SU-DHL-6 (cell line): ENCODE measurements at regions not wholly inside any gene's neighbourhood (a gene's known extent, or its start where the extent isn't known, plus 50 kb on each side); places are given as distances from the start of the nearest gene placed in this dataset.

ENCODE experiments used
- H2AFZ ChIP-seq: fragments of 200-600 bp; sonication (generic); 2 replicates; pipeline ENCODE4 v1.6.1; 2014; ENCODE audit warnings: low read depth, mild to moderate bottlenecking, moderate library complexity, mixed read lengths, antibody characterized with exemption, low read length; ENCODE audit not compliant: severe bottlenecking
- H3F3A ChIP-seq: fragments of 200-600 bp; shearing (Covaris generic); 2 replicates; pipeline ENCODE4 v1.6.0; 2016; ENCODE audit warnings: antibody characterized with exemption, mild to moderate bottlenecking; ENCODE audit not compliant: insufficient read depth
- H3K27ac ChIP-seq: fragments of 200-600 bp; sonication (generic); 2 replicates; pipeline ENCODE4 v1.5.1; 2016; ENCODE audit warnings: low read depth, mild to moderate bottlenecking, low read length, moderate library complexity, mixed read lengths
- H3K27me3 ChIP-seq: fragments of 200-600 bp; sonication (generic), shearing (Covaris generic); 2 replicates; pipeline ENCODE4 v1.6.0; 2014; ENCODE audit warnings: mild to moderate bottlenecking, low read length
- H3K36me3 ChIP-seq: fragments of 200-600 bp; sonication (generic); 2 replicates; pipeline ENCODE4 v1.6.1; 2014; ENCODE audit warnings: mild to moderate bottlenecking, low read length, mixed read lengths
- H3K4me2 ChIP-seq: fragments of 300-600, 200-600 bp; shearing (Covaris generic), sonication (generic); 2 replicates; pipeline ENCODE4 v1.6.0; 2014; ENCODE audit warnings: low read length, low read depth, mild to moderate bottlenecking; ENCODE audit not compliant: poor library complexity, severe bottlenecking
- H3K4me3 ChIP-seq: fragments of 200-600 bp; sonication (generic); 2 replicates; pipeline ENCODE4 v1.5.1; 2014; ENCODE audit warnings: antibody characterized with exemption, low read length, mild to moderate bottlenecking, mixed read lengths; ENCODE audit not compliant: insufficient read depth, poor library complexity, severe bottlenecking
- H3K79me2 ChIP-seq: fragments of 200-600 bp; sonication (generic); 2 replicates; pipeline ENCODE4 v1.6.1; 2014; ENCODE audit warnings: mild to moderate bottlenecking, low read length, moderate library complexity; ENCODE audit not compliant: insufficient read depth
- H3K9ac ChIP-seq: fragments of 200-600 bp; sonication (generic); 2 replicates; pipeline ENCODE4 v1.7.0; 2014; ENCODE audit warnings: mild to moderate bottlenecking, low read length
- H3K9me2 ChIP-seq: fragments of 200-600 bp; sonication (generic); replicated peaks from 2 replicates; pipeline ENCODE4 v1.6.1; 2014; ENCODE audit warnings: low read length; ENCODE audit not compliant: insufficient read depth
- H3K9me3 ChIP-seq: fragments of 200-600 bp; sonication (generic); 2 replicates; pipeline ENCODE4 v1.6.1; 2014; ENCODE audit warnings: low read length, mixed read lengths; ENCODE audit not compliant: insufficient read depth
- H4K20me1 ChIP-seq: fragments of 200-600 bp; sonication (generic); 2 replicates; pipeline ENCODE4 v1.6.1; 2014; ENCODE audit warnings: low read depth, mild to moderate bottlenecking, antibody characterized with exemption, low read length, moderate library complexity, mixed read lengths
- EZH2phosphoT487 ChIP-seq: fragments of 200-600 bp; sonication (generic), shearing (Covaris generic); conservative IDR thresholded peaks from 2 replicates; pipeline ENCODE4 v1.6.1; 2018; ENCODE audit warnings: mild to moderate bottlenecking, antibody characterized with exemption, low read length, moderate library complexity, mixed read lengths
- TF ChIP-seq, protein P1 (sequence below): fragments of 200-600 bp; sonication (generic); IDR thresholded peaks from one replicate; pipeline ENCODE4 v1.5.1; 2017; ENCODE audit warnings: antibody characterized with exemption, mild to moderate bottlenecking, low read length, moderate library complexity; ENCODE audit not compliant: insufficient read depth, poor library complexity, severe bottlenecking

DNA sequence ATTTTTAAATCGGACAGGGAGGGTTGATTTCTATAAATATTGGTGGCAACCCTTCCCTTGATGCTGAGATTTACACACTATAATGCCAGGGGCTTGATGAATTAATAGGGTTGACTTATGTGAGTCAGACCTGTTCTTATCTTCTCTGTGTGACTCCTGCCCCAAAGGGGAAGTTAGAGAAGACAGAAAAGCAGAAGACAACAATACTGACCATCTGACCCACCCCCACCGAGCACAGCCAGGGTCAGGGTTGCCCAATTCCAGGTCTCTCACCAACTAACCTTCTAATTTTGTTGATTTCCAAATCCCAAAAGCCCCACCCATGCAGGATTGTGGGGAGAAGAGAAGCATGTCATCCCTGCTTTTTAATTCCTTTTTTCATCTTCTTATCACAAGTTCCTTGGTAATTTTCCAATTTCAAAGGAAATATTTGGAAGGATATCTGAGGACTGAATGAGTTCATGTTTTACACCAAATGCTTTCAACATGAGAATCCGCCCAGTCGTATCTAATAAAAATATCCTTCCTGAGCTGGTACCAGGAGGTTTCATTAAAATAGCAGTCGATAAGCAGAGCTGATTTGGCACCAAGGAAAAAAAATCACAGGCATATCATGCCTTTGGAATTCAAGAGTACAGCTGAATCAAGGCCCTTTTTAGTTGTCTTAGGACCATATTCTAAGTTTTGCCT is 603.4 kb upstream of the CDH11 start:
- Histone ChIP-seq H3K9me3 (no peaks in the 10 kb centered on the region), H3K9ac (no peak overlapping the region), H3K79me2 (no peaks in the 10 kb centered on the region), H3K4me2 (no peak overlapping the region), H3K27me3 (no peaks in the 10 kb centered on the region), H3K27ac (no peak overlapping the region), H3K4me3 (no peak overlapping the region), H2AFZ (no peak overlapping the region), H3K9me2 (no peaks in the 10 kb centered on the region), H3F3A (no peaks in the 10 kb centered on the region), H4K20me1 (no peaks in the 10 kb centered on the region), H3K36me3 (no peaks in the 10 kb centered on the region)
- TF ChIP-seq, protein P1, sequence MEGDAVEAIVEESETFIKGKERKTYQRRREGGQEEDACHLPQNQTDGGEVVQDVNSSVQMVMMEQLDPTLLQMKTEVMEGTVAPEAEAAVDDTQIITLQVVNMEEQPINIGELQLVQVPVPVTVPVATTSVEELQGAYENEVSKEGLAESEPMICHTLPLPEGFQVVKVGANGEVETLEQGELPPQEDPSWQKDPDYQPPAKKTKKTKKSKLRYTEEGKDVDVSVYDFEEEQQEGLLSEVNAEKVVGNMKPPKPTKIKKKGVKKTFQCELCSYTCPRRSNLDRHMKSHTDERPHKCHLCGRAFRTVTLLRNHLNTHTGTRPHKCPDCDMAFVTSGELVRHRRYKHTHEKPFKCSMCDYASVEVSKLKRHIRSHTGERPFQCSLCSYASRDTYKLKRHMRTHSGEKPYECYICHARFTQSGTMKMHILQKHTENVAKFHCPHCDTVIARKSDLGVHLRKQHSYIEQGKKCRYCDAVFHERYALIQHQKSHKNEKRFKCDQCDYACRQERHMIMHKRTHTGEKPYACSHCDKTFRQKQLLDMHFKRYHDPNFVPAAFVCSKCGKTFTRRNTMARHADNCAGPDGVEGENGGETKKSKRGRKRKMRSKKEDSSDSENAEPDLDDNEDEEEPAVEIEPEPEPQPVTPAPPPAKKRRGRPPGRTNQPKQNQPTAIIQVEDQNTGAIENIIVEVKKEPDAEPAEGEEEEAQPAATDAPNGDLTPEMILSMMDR, result no peak
- no peak for TF ChIP-seq EZH2phosphoT487

DNA sequence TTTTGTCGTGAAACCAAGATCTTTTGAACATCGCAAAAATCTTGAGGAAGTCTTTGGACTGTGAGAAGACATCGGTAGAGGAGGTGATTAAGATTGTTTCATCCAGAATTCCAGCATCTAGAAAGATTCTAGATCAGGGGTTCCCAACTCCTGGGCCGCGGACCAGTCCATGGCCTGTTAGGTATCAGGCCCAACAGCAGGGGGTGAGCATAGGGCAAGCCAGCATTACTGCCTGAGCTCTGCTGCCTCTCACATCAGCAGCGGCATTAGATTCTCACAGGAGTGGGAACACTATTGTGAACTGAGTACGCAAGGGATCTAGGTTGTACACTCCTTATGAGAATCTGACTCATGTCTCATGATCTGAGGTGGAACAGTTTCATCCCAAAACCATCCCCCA is 600.6 kb upstream of the CDH11 start:
- H3K36me3 ChIP-seq, result no peaks in the 10 kb centered on the region
- no peaks in the 10 kb centered on the region for H3K9me2 ChIP-seq
- H2AFZ ChIP-seq, result no peak overlapping the region
- no peaks in the 10 kb centered on the region for H3K27me3 ChIP-seq
- H3K4me2 ChIP-seq, result no peak overlapping the region
- no peak overlapping the region for H3K27ac ChIP-seq
- no peaks in the 10 kb centered on the region for H3K79me2 ChIP-seq
- H3K9me3 ChIP-seq, result no peaks in the 10 kb centered on the region
- H3K4me3 ChIP-seq, result no peak overlapping the region
- TF ChIP-seq EZH2phosphoT487, result no peak
- TF ChIP-seq, protein P1, result no peak
- H3F3A ChIP-seq, result no peaks in the 10 kb centered on the region
- H4K20me1 ChIP-seq, result no peaks in the 10 kb centered on the region
- H3K9ac ChIP-seq, result no peak overlapping the region

DNA sequence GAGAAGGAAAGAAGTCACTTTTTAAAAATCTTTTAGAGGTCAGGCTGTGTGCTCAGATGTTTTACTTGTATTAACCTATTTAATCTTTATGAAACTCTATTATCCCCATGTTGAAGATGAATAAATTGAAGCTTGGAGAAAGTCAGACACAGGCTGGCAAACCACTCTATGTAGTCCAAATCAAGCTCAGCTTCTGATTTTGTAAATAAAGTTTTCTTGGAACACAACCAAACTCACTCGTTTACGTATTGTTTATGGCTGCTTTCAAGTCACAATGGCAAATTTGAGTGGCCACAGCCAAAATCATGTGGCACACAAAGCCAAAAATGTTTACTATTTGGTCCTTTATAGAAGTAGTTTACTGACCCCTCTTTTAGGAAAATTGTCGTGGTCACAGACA is 596.0 kb upstream of the CDH11 start:
- Histone ChIP-seq H3K9me2 (no peaks in the 10 kb centered on the region), H3F3A (no peaks in the 10 kb centered on the region), H3K9me3 (no peaks in the 10 kb centered on the region), H3K27ac (no peak overlapping the region), H3K36me3 (no peaks in the 10 kb centered on the region), H2AFZ (no peak overlapping the region), H3K27me3 (no peaks in the 10 kb centered on the region), H3K79me2 (no peaks in the 10 kb centered on the region), H3K4me2 (no peak overlapping the region), H4K20me1 (no peaks in the 10 kb centered on the region), H3K4me3 (no peak overlapping the region), H3K9ac (no peak overlapping the region)
- TF ChIP-seq, protein P1, result no peak
